Breast epithelium (tissue), 4 donors: ENCODE measurements at regions not wholly inside any gene's neighbourhood (a gene's known extent, or its start where the extent isn't known, plus 50 kb on each side); places are given as distances from the start of the nearest gene placed in this dataset.

Source experiments
- DNase-seq, 2 donors: peaks; one replicate each; pipeline ENCODE4 v3.0.0-alpha.2; 2019; ENCODE audit warnings: low spot score in 2 of 2
- H3K27ac ChIP-seq, 2 donors: fragments of 200-600 bp; sonication (generic) in 1 of 2; one replicate each; pipeline ENCODE4 v1.5.1; 2016 to 2019; ENCODE audit warnings: mild to moderate bottlenecking in 1 of 2
- H3K27me3 ChIP-seq, 2 donors: fragments of 200-600 bp; sonication (generic) in 1 of 2; one replicate each; pipeline versions ENCODE4 v1.5.1 to v1.6.0; 2017 to 2019; ENCODE audit warnings: control low read depth in 1 of 2, mild to moderate bottlenecking in 1 of 2
- H3K36me3 ChIP-seq: fragments of 200-600 bp; one replicate; pipeline ENCODE4 v1.5.1; 2019
- H3K4me1 ChIP-seq, 2 donors: fragments of 200-600 bp; sonication (generic); one replicate each; pipeline ENCODE4 v1.5.1; 2016 to 2019; ENCODE audit warnings: control low read depth in 1 of 2
- H3K4me3 ChIP-seq, 3 donors: fragments of 200-600 bp; sonication (generic); 1 replicate in 2 of 3; 2 replicates in 1 of 3; pipeline ENCODE4 v1.5.1; 2016 to 2019; ENCODE audit warnings: mild to moderate bottlenecking in 3 of 3, moderate library complexity in 2 of 3
- H3K9me3 ChIP-seq, 2 donors: fragments of 200-600 bp; sonication (generic) in 1 of 2; one replicate each; pipeline ENCODE4 v1.5.1; 2016 to 2019; ENCODE audit warnings: control low read depth in 1 of 2
- POLR2A ChIP-seq: fragments of 450-650 bp; IDR thresholded peaks from one replicate; pipeline ENCODE4 v1.6.1; 2016; ENCODE audit warnings: antibody characterized with exemption, mild to moderate bottlenecking, moderate library complexity
- POLR2AphosphoS5 ChIP-seq, 3 donors: sonication (generic); formaldehyde crosslinking; IDR thresholded peaks; one replicate each; pipeline ENCODE4 v1.6.1; 2017; ENCODE audit warnings: antibody characterized with exemption in 3 of 3
- intact Hi-C: fragments of 100-400 bp; cut with DNase I; formaldehyde crosslinking; loops from one replicate; pipeline ENCODE4 v1.15.1; 2023; ENCODE audit warnings: low total_unique reads
- TF ChIP-seq, protein P1 (sequence below), 3 donors: fragments of 450-650 bp; IDR thresholded peaks; one replicate each; pipeline ENCODE4 v1.5.1; 2016 to 2017; ENCODE audit warnings: antibody characterized with exemption in 3 of 3, mild to moderate bottlenecking in 3 of 3, moderate library complexity in 3 of 3

DNA sequence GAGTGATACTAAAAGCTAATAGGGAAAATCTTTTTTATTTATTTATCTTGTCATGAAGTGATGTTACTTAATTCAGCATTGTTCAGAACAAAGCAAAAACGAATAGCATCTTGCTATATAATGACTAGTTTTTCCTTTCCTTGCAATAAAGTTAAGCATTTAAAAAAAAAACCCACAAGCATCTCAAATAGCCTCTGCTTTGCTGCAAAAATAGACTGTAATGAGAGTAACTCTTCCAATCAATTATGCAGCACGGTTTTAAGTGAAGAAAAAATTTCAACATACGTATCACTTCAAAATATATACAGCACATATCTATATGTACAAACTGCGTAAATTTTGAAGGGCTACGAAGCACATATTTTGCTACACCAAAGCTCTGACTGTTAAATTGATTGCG, 153.3 kb upstream of the VRK2 start:
- TF ChIP-seq POLR2AphosphoS5 (IDR thresholded peaks at IDR 0.05) (no peak), POLR2A (no peak)
- TF ChIP-seq, protein P1, sequence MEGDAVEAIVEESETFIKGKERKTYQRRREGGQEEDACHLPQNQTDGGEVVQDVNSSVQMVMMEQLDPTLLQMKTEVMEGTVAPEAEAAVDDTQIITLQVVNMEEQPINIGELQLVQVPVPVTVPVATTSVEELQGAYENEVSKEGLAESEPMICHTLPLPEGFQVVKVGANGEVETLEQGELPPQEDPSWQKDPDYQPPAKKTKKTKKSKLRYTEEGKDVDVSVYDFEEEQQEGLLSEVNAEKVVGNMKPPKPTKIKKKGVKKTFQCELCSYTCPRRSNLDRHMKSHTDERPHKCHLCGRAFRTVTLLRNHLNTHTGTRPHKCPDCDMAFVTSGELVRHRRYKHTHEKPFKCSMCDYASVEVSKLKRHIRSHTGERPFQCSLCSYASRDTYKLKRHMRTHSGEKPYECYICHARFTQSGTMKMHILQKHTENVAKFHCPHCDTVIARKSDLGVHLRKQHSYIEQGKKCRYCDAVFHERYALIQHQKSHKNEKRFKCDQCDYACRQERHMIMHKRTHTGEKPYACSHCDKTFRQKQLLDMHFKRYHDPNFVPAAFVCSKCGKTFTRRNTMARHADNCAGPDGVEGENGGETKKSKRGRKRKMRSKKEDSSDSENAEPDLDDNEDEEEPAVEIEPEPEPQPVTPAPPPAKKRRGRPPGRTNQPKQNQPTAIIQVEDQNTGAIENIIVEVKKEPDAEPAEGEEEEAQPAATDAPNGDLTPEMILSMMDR (IDR thresholded peaks at IDR 0.05), result no peak
- Histone ChIP-seq H3K9me3 (no peaks in the 10 kb centered on the region), H3K4me1 (no peaks in the 10 kb centered on the region), H3K27ac (no peak overlapping the region), H3K4me3 (no peak overlapping the region), H3K36me3 (no peaks in the 10 kb centered on the region), H3K27me3 (no peaks in the 10 kb centered on the region)
- intact Hi-C loops, result no loop called here
- DNase-seq, result no peak

- Histone ChIP-seq H3K4me1 (no peaks in the 10 kb centered on the region), H3K27ac (no peak overlapping the region), H3K36me3 (no peaks in the 10 kb centered on the region), H3K27me3 (no peaks in the 10 kb centered on the region), H3K4me3 (no peak overlapping the region), H3K9me3 (no peaks in the 10 kb centered on the region)
- intact Hi-C loops, result no loop called here
- DNase-seq, result no peak
- TF ChIP-seq POLR2A (no peak), POLR2AphosphoS5 (IDR thresholded peaks at IDR 0.05) (no peak)
- TF ChIP-seq, protein P1 (IDR thresholded peaks at IDR 0.05), result no peak
Measured at GRCh38 chr2:57893786-57894185, 152.8 kb upstream of the VRK2 start.

DNA sequence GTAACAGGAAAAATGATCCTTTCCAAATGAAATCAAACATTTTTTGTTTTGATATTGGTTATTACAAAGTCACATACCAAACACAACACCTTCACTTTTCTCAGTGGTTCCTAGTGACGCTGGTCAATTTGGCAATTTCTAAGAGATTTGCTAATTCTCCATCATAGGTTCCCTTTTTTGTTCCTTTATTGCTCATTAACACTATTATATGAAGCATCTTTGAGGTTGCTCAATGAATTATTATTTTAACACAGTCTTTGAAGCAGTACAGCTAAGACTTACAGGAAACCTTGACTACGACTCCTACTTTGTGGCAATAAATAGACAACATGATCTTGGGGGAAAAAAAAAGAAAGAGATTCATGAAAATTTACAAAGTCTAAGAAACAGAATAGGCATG, 152.2 kb upstream of the VRK2 start:
- TF ChIP-seq POLR2A (no peak), POLR2AphosphoS5 (IDR thresholded peaks at IDR 0.05) (no peak)
- TF ChIP-seq, protein P1 (IDR thresholded peaks at IDR 0.05), result no peak
- DNase-seq, result no peak
- no peak overlapping the region for H3K27ac ChIP-seq
- no peaks in the 10 kb centered on the region for H3K9me3 ChIP-seq
- no peaks in the 10 kb centered on the region for H3K36me3 ChIP-seq
- H3K4me1 ChIP-seq, result no peaks in the 10 kb centered on the region
- no peak overlapping the region for H3K4me3 ChIP-seq
- intact Hi-C loops, result no loop called here
- no peaks in the 10 kb centered on the region for H3K27me3 ChIP-seq

DNA sequence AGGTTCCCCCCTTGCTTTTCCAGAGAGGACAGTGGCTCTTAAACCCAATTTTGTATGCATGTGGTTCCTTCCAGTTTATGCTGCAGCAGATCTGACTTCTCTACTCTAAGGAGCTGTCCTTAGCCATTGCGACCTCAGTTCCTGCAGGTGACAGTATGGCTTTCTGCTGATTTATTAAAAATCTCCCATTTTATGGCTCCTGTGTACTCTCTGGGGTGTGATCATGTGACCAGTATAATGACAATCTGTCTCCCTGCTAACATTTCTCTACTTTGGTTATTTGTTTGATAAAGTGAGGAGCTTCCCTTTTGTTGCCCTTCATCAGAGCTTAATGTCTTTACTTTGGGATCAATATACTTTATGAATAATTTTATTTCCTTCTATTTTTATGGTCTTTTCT, 148.7 kb upstream of the VRK2 start:
- Histone ChIP-seq H3K36me3 (no peaks in the 10 kb centered on the region), H3K4me3 (no peak overlapping the region), H3K27me3 (no peaks in the 10 kb centered on the region), H3K27ac (no peak overlapping the region), H3K9me3 (no peaks in the 10 kb centered on the region), H3K4me1 (no peaks in the 10 kb centered on the region)
- TF ChIP-seq, protein P1 (IDR thresholded peaks at IDR 0.05), result no peak
- no peak for TF ChIP-seq POLR2A
- TF ChIP-seq POLR2AphosphoS5 (IDR thresholded peaks at IDR 0.05), result no peak
- DNase-seq, result no peak
- intact Hi-C loops, result no loop called here

DNA sequence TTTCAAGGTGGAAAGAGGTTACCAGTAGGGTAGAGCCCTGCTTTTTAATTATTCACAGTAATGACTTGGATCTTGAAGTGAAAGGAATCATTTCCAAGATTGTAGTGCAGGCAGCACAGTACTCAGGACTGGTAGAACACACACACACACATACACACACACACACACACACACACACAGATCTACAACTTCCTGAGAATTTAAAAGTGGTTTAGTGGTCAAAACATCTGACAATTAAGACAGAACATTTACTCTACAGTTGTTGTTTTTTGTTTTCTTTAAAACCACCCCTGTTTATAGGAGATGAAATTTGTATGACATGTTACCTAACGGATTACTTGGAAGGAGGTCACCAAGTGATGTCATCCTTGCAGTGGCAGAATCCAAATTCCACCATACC, 146.7 kb upstream of the VRK2 start:
- DNase-seq, result no peak
- no peak overlapping the region for H3K27ac ChIP-seq
- TF ChIP-seq POLR2A (no peak), POLR2AphosphoS5 (IDR thresholded peaks at IDR 0.05) (no peak)
- TF ChIP-seq, protein P1 (IDR thresholded peaks at IDR 0.05), result no peak
- H3K4me1 ChIP-seq, result no peaks in the 10 kb centered on the region
- no peaks in the 10 kb centered on the region for H3K27me3 ChIP-seq
- no peaks in the 10 kb centered on the region for H3K9me3 ChIP-seq
- H3K36me3 ChIP-seq, result no peaks in the 10 kb centered on the region
- intact Hi-C loops, result no loop called here
- H3K4me3 ChIP-seq, result no peak overlapping the region
